H1 (cell line): ENCODE measurements at regions not wholly inside any gene's neighbourhood (a gene's known extent, or its start where the extent isn't known, plus 50 kb on each side); places are given as distances from the start of the nearest gene placed in this dataset.

Experiments used
- CTCF ChIA-PET: fragments of 300-600 bp; sonication (Branson Sonifier 250); formaldehyde crosslinking; loops from one replicate; lab custom pipeline; 2021; ENCODE audit not compliant: partially characterized antibody; lab: Charles Lee
- POLR2A ChIA-PET: fragments of 300-600 bp; sonication (Branson Sonifier 250); formaldehyde crosslinking; loops from one replicate; lab custom pipeline; 2021; ENCODE audit warnings: inconsistent platforms; ENCODE audit not compliant: partially characterized antibody; lab: Charles Lee
- DNase-seq, 2 experiments: peaks; one replicate each; pipeline versions ENCODE4 v3.0.0 to v3.0.0-alpha.2; 2010 to 2022; ENCODE audit warnings: low spot score in 2 of 2, low read depth in 1 of 2, mixed read lengths in 1 of 2
- FAIRE-seq: peaks from 2 replicates; lab custom pipeline; 2011; peaks lifted over from hg19 to GRCh38; lab: Jason Lieb, UNC
- H2AFZ ChIP-seq: 2 replicates; pipeline ENCODE4 v1.8.1; 2012; ENCODE audit warnings: low read length, inconsistent platforms
- H2AK5ac ChIP-seq: 2 replicates; pipeline ENCODE4 v1.6.1; 2013; ENCODE audit warnings: low read depth, low read length
- H2BK120ac ChIP-seq: replicated peaks from 2 replicates; pipeline ENCODE3; 2013; ENCODE audit warnings: low read depth, low read length, inconsistent platforms
- H2BK12ac ChIP-seq: 2 replicates; pipeline ENCODE4 v1.6.1; 2013; ENCODE audit warnings: low read depth, low read length
- H2BK15ac ChIP-seq: 2 replicates; pipeline ENCODE4 v1.6.1; 2013; ENCODE audit warnings: low read length
- H2BK20ac ChIP-seq: 2 replicates; pipeline ENCODE4 v1.6.1; 2013; ENCODE audit warnings: low read length
- H2BK5ac ChIP-seq: 2 replicates; pipeline ENCODE4 v1.6.1; 2013; ENCODE audit warnings: low read depth, low read length
- H3K14ac ChIP-seq: 2 replicates; pipeline ENCODE4 v1.6.1; 2013; ENCODE audit warnings: inconsistent platforms; ENCODE audit not compliant: insufficient read length
- H3K18ac ChIP-seq: 2 replicates; pipeline ENCODE4 v1.6.1; 2013; ENCODE audit warnings: low read length; ENCODE audit errors: extremely low read depth
- H3K23ac ChIP-seq: 2 replicates; pipeline ENCODE4 v1.6.1; 2013; ENCODE audit warnings: inconsistent platforms; ENCODE audit not compliant: insufficient read length
- H3K23me2 ChIP-seq: 2 replicates; pipeline ENCODE4 v1.6.1; 2013; ENCODE audit warnings: low read depth, low read length
- H3K27ac ChIP-seq: 2 replicates; pipeline ENCODE4 v1.6.1; 2011; ENCODE audit warnings: low read depth, low read length, inconsistent platforms
- H3K27me3 ChIP-seq, 4 experiments: replicated peaks in 1 of 4; 1 replicate in 1 of 4; 2 replicates in 3 of 4; pipeline versions ENCODE4 v1.6.1 to v1.8.1; 2011 to 2013; ENCODE audit warnings: low read length in 3 of 4, mild to moderate bottlenecking in 3 of 4, inconsistent platforms in 2 of 4, mixed read lengths in 2 of 4, moderate library complexity in 1 of 4; ENCODE audit not compliant: control insufficient read depth in 3 of 4, insufficient read depth in 3 of 4; ENCODE audit errors: extremely low read depth in 1 of 4
- H3K36me3 ChIP-seq, 4 experiments: 2 replicates each; pipeline versions ENCODE4 v1.6.1 to v1.8.1; 2011 to 2013; ENCODE audit warnings: mild to moderate bottlenecking in 4 of 4, low read length in 3 of 4, moderate library complexity in 2 of 4, control low read depth in 1 of 4, inconsistent platforms in 1 of 4; ENCODE audit not compliant: insufficient read depth in 4 of 4, control insufficient read depth in 2 of 4
- H3K4ac ChIP-seq: replicated peaks from 2 replicates; pipeline ENCODE3; 2013; ENCODE audit warnings: low read length, low read depth, mixed read lengths, inconsistent platforms; ENCODE audit not compliant: insufficient read length
- H3K4me1 ChIP-seq, 4 experiments: replicated peaks in 1 of 4; 1 replicate in 1 of 4; 2 replicates in 3 of 4; pipeline versions ENCODE4 v1.6.1 to v1.8.1; 2011 to 2013; ENCODE audit warnings: low read length in 3 of 4, inconsistent platforms in 2 of 4, mixed read lengths in 1 of 4; ENCODE audit not compliant: insufficient read depth in 4 of 4, control insufficient read depth in 3 of 4
- H3K4me2 ChIP-seq, 2 experiments: 2 replicates each; pipeline versions ENCODE4 v1.6.1 to v1.8.1; 2011 to 2013; ENCODE audit warnings: low read depth in 2 of 2, low read length in 2 of 2, control low read depth in 1 of 2, inconsistent platforms in 1 of 2, mild to moderate bottlenecking in 1 of 2; ENCODE audit not compliant: insufficient read depth in 1 of 2
- H3K4me3 ChIP-seq, 4 experiments: fragments of 200-600, 300-600 bp in 1 of 4; sonication (generic), shearing (Covaris generic), sonication (Bioruptor Twin) in 1 of 4; 2 replicates each; pipeline versions ENCODE4 v1.5.1 to v1.8.1; 2011 to 2016; ENCODE audit warnings: low read length in 4 of 4, low read depth in 3 of 4, control low read depth in 2 of 4, inconsistent platforms in 2 of 4, mild to moderate bottlenecking in 2 of 4, mixed read lengths in 1 of 4, moderate library complexity in 1 of 4; ENCODE audit not compliant: insufficient read depth in 2 of 4; ENCODE audit errors: extremely low read depth in 1 of 4
- H3K56ac ChIP-seq: replicated peaks from 2 replicates; pipeline ENCODE3; 2013; ENCODE audit warnings: low read depth, mild to moderate bottlenecking, mixed read lengths, low read length, inconsistent platforms; ENCODE audit not compliant: insufficient read length
- H3K79me1 ChIP-seq: 2 replicates; pipeline ENCODE4 v1.6.1; 2013; ENCODE audit warnings: low read depth, low read length, control low read depth
- H3K79me2 ChIP-seq, 2 experiments: 2 replicates each; pipeline versions ENCODE4 v1.6.1 to v1.8.1; 2012 to 2013; ENCODE audit warnings: low read length in 2 of 2, mild to moderate bottlenecking in 2 of 2, inconsistent platforms in 1 of 2; ENCODE audit not compliant: insufficient read depth in 2 of 2, control insufficient read depth in 1 of 2
- H3K9ac ChIP-seq, 4 experiments: replicated peaks in 1 of 4; 1 replicate in 1 of 4; 2 replicates in 3 of 4; pipeline versions ENCODE4 v1.6.1 to v1.8.1; 2011 to 2013; ENCODE audit warnings: low read depth in 3 of 4, low read length in 3 of 4, control low read depth in 2 of 4, mild to moderate bottlenecking in 2 of 4, moderate library complexity in 2 of 4, inconsistent platforms in 1 of 4; ENCODE audit errors: extremely low read depth in 1 of 4
- H3K9me3 ChIP-seq, 2 experiments: 2 replicates each; pipeline versions ENCODE4 v1.6.1 to v1.8.1; 2012 to 2013; ENCODE audit warnings: mild to moderate bottlenecking in 2 of 2, moderate library complexity in 2 of 2, control low read depth in 1 of 2, inconsistent platforms in 1 of 2, low read depth in 1 of 2, low read length in 1 of 2, mixed read lengths in 1 of 2; ENCODE audit not compliant: insufficient read depth in 2 of 2
- H4K20me1 ChIP-seq, 2 experiments: replicated peaks in 1 of 2; 2 replicates each; pipeline versions ENCODE3 to v1.8.1; 2011 to 2013; ENCODE audit warnings: inconsistent platforms in 2 of 2, low read length in 2 of 2, mild to moderate bottlenecking in 1 of 2; ENCODE audit not compliant: insufficient read depth in 2 of 2, control insufficient read depth in 1 of 2
- H4K5ac ChIP-seq: 2 replicates; pipeline ENCODE4 v1.6.1; 2013; ENCODE audit warnings: low read length, low read depth, mixed read lengths, inconsistent platforms; ENCODE audit not compliant: insufficient read length
- H4K8ac ChIP-seq: 2 replicates; pipeline ENCODE4 v1.8.0; 2013; ENCODE audit warnings: mild to moderate bottlenecking, moderate library complexity, low read length, inconsistent platforms; ENCODE audit not compliant: insufficient read depth; ENCODE audit errors: extremely low read depth
- H4K91ac ChIP-seq: replicated peaks from 2 replicates; pipeline ENCODE3; 2013; ENCODE audit warnings: low read length, mixed read lengths, inconsistent platforms; ENCODE audit not compliant: insufficient read length
- BRCA1 ChIP-seq: IDR thresholded peaks from 2 replicates; pipeline ENCODE4 v1.6.1; 2012; ENCODE audit warnings: low read depth, low read length, improper control_type of control experiment
- E2F6 ChIP-seq: IDR thresholded peaks from 2 replicates; pipeline ENCODE4 v1.6.1; 2012; ENCODE audit warnings: inconsistent platforms
- FOSL1 ChIP-seq: IDR thresholded peaks from 2 replicates; pipeline ENCODE4 v1.6.1; 2011; ENCODE audit warnings: mild to moderate bottlenecking, low read depth, low read length, moderate library complexity; ENCODE audit not compliant: insufficient read depth
- HDAC6 ChIP-seq: IDR thresholded peaks from one replicate; pipeline ENCODE4 v1.7.1; 2012; ENCODE audit warnings: low read depth, mild to moderate bottlenecking, inconsistent platforms, low read length, moderate library complexity
- JUN ChIP-seq: IDR thresholded peaks from 2 replicates; pipeline ENCODE4 v1.6.1; 2011; ENCODE audit warnings: low read depth, mild to moderate bottlenecking, improper control_type of control experiment, low read length
- KDM1A ChIP-seq: fragments of 200-600, 300-600 bp; sonication (generic); IDR thresholded peaks from 2 replicates; pipeline ENCODE4 v1.7.1; 2016; ENCODE audit warnings: mild to moderate bottlenecking, low read length, borderline replicate concordance
- KDM4A ChIP-seq: IDR thresholded peaks from one replicate; pipeline ENCODE4 v1.7.1; 2012; ENCODE audit warnings: low read depth, mild to moderate bottlenecking, moderate library complexity, low read length, inconsistent platforms; ENCODE audit not compliant: severe bottlenecking
- MAFK ChIP-seq: IDR thresholded peaks from 2 replicates; pipeline ENCODE4 v1.6.1; 2012; ENCODE audit warnings: low read depth, mild to moderate bottlenecking, improper control_type of control experiment, low read length
- NANOG ChIP-seq: IDR thresholded peaks from 2 replicates; pipeline ENCODE4 v1.6.1; 2011; ENCODE audit warnings: low read length, low read depth, mild to moderate bottlenecking, inconsistent platforms; ENCODE audit not compliant: insufficient read depth, poor library complexity, severe bottlenecking
- RAD21 ChIP-seq, 2 experiments: IDR thresholded peaks in 1 of 2; conservative IDR thresholded peaks in 1 of 2; 2 replicates each; pipeline ENCODE4 v1.6.1; 2011; ENCODE audit warnings: low read depth in 2 of 2, low read length in 2 of 2, improper control_type of control experiment in 1 of 2, inconsistent platforms in 1 of 2, mild to moderate bottlenecking in 1 of 2, moderate library complexity in 1 of 2
- RFX5 ChIP-seq: IDR thresholded peaks from 2 replicates; pipeline ENCODE4 v1.6.1; 2011; ENCODE audit warnings: low read depth, low read length, improper control_type of control experiment, borderline replicate concordance
- SAP30 ChIP-seq: fragments of 300-600 bp; sonication (generic); IDR thresholded peaks from 2 replicates; pipeline ENCODE4 v1.7.1; 2012; ENCODE audit warnings: low read length, moderate library complexity, mild to moderate bottlenecking, inconsistent platforms; ENCODE audit not compliant: insufficient read depth, insufficient replicate concordance
- TAF7 ChIP-seq: optimal IDR thresholded peaks from 2 replicates; pipeline ENCODE3; 2011; ENCODE audit warnings: low read depth, mild to moderate bottlenecking, inconsistent platforms, low read length, moderate library complexity, borderline replicate concordance
- WGBS, 2 experiments: shearing (Covaris generic) in 1 of 2; methylation state at CpG; one replicate each; pipeline versions ENCODE4 v1.1.6 to v1.1.7; 2013 to 2015; ENCODE audit warnings: low lambda C conversion rate in 2 of 2, mixed read lengths in 2 of 2, inconsistent platforms in 1 of 2, low coverage in 1 of 2, missing lambda C conversion rate in 1 of 2; ENCODE audit not compliant: insufficient replicate concordance in 2 of 2, insufficient coverage in 1 of 2, insufficient read length in 1 of 2; ENCODE audit errors: extremely low coverage in 1 of 2, missing lambda C conversion rate in 1 of 2; 5-methylcytosine and 5-hydroxymethylcytosine counted together

GRCh38 chr9:36504156-36504555 lies 68.5 kb upstream of the MELK start:
- no peak overlapping the region for H2BK12ac ChIP-seq
- no peak overlapping the region for H4K91ac ChIP-seq
- no peak overlapping the region for H3K4ac ChIP-seq
- POLR2A ChIA-PET = interaction anchor here (0.6 to 1.1 kb wide), 3 partner anchors 15 to 62 kb away, joined by 3 to 4 read pairs (median 4); no protein-coding TSS in a partner anchor
- no peaks in the 10 kb centered on the region for H3K4me1 ChIP-seq
- no peak overlapping the region for H3K9ac ChIP-seq
- H3K36me3 ChIP-seq = no peaks in the 10 kb centered on the region
- no peak overlapping the region for H4K5ac ChIP-seq
- H3K18ac ChIP-seq = no peak overlapping the region
- no peaks in the 10 kb centered on the region for H3K9me3 ChIP-seq
- no peaks in the 10 kb centered on the region for H3K79me1 ChIP-seq
- FAIRE-seq (no peak), DNase-seq (no peak)
- H2BK120ac ChIP-seq = no peak overlapping the region
- CTCF ChIA-PET = interaction anchor here (0.6 to 0.7 kb wide), 2 partner anchors 14 to 59 kb away, joined by 3 to 5 read pairs; no protein-coding TSS in a partner anchor
- H3K4me3 ChIP-seq = no peak overlapping the region
- no peaks in the 10 kb centered on the region for H4K20me1 ChIP-seq
- no peaks in the 10 kb centered on the region for H3K79me2 ChIP-seq
- H3K27ac ChIP-seq = no peak overlapping the region
- 92% methylated on average over 4 of the region's 4 CpGs; no CpG with 5 or more reads in 1 of the 2 experiments for WGBS, 2 experiments
- H2AK5ac ChIP-seq = no peak overlapping the region
- H3K27me3 ChIP-seq = no peaks in the 10 kb centered on the region
- H3K23me2 ChIP-seq = no peaks in the 10 kb centered on the region
- no peak overlapping the region for H3K4me2 ChIP-seq
- no peak overlapping the region for H4K8ac ChIP-seq
- no peak overlapping the region for H3K14ac ChIP-seq
- no peak overlapping the region for H2BK5ac ChIP-seq
- no peak overlapping the region for H3K23ac ChIP-seq
- H3K56ac ChIP-seq = no peak overlapping the region
- no peak overlapping the region for H2AFZ ChIP-seq
- no peak overlapping the region for H2BK15ac ChIP-seq
- H2BK20ac ChIP-seq = no peak overlapping the region
- no peak for TF ChIP-seq FOSL1
- TF ChIP-seq RAD21 (IDR thresholded peaks at IDR 0.05 in 1 of 2, conservative IDR thresholded peaks at IDR 0.05 in 1 of 2; ENCODE audit: low read depth in 2 of 2, low read length in 2 of 2) = no peak
- no peak for TF ChIP-seq JUN
- no peak for TF ChIP-seq E2F6
- TF ChIP-seq NANOG = no peak
- TF ChIP-seq HDAC6 = no peak
- TF ChIP-seq TAF7 = no peak
- TF ChIP-seq MAFK = no peak
- TF ChIP-seq BRCA1 = no peak
- TF ChIP-seq KDM1A = no peak
- TF ChIP-seq KDM4A = no peak
- TF ChIP-seq RFX5 = no peak
- no peak for TF ChIP-seq SAP30
